ENCODE measurements at regions not wholly inside any gene's neighbourhood (a gene's known extent, or its start where the extent isn't known, plus 50 kb on each side); places are given as distances from the start of the nearest gene placed in this dataset.
"Not testable (repeated sequence)": the region's sequence is repeated elsewhere in the genome, so short reads cannot be mapped to it uniquely, and the experiment has no call there.

GRCh38 chr7:101728128-101728527, 89.3 kb upstream of the CUX1 start:
- Histone ChIP-seq H3K4me3 (ENCODE audit: low read depth, low read length) (no peak overlapping the region), H3K9me3 (ENCODE audit: control insufficient read depth, insufficient read depth, low read depth, low read length) (peaks cover 8% of the 10 kb centered on the region), H3K36me3 (ENCODE audit: control insufficient read depth, insufficient read depth, low read length) (no peaks in the 10 kb centered on the region), H3K27ac (ENCODE audit: low read depth, low read length) (no peak overlapping the region), H3K9ac (ENCODE audit: low read length) (peak overlapping the region; percentile 42), H3K4me1 (ENCODE audit: control insufficient read depth, insufficient read depth, low read length) (peaks cover 14% of the 10 kb centered on the region), H3K27me3 (ENCODE audit: control insufficient read depth, insufficient read depth, low read length) (no peaks in the 10 kb centered on the region)

- not testable (repeated sequence) for H3K27ac ChIP-seq (ENCODE audit: low read depth, low read length)
These were observed 88.6 kb upstream of the CUX1 start for GRCh38 chr7:101728873-101729240.

GRCh38 chr7:101729241-101729883, 88.1 kb upstream of the CUX1 start:
- Histone ChIP-seq H3K36me3 (ENCODE audit: control insufficient read depth, insufficient read depth, low read length) (no peaks in the 10 kb centered on the region), H3K27me3 (ENCODE audit: control insufficient read depth, insufficient read depth, low read length) (no peaks in the 10 kb centered on the region), H3K27ac (ENCODE audit: low read depth, low read length) (no peak overlapping the region), H3K9ac (ENCODE audit: low read length) (no peak overlapping the region), H3K4me1 (ENCODE audit: control insufficient read depth, insufficient read depth, low read length) (peaks cover 22% of the 10 kb centered on the region), H3K4me3 (ENCODE audit: low read depth, low read length) (no peak overlapping the region), H3K9me3 (ENCODE audit: control insufficient read depth, insufficient read depth, low read depth, low read length) (peaks cover under 1% of the 10 kb centered on the region; the same call in 1 of the 2 replicates)

More at GRCh38 chr7:101728873-101729240, 88.6 kb upstream of the CUX1 start:
- H3K4me1 ChIP-seq (ENCODE audit: control insufficient read depth, insufficient read depth, low read length) = peaks cover 18% of the 10 kb centered on the region
- not testable (repeated sequence) for H3K27me3 ChIP-seq (ENCODE audit: control insufficient read depth, insufficient read depth, low read length); H3K36me3 ChIP-seq (ENCODE audit: control insufficient read depth, insufficient read depth, low read length); H3K9me3 ChIP-seq (ENCODE audit: control insufficient read depth, insufficient read depth, low read depth, low read length); H3K4me3 ChIP-seq (ENCODE audit: low read depth, low read length); H3K9ac ChIP-seq (ENCODE audit: low read length)

GRCh38 chr7:101731502-101732084, 85.8 kb upstream of the CUX1 start:
- H3K4me3 ChIP-seq (ENCODE audit: low read depth, low read length) = no peak overlapping the region
- H3K4me1 ChIP-seq (ENCODE audit: control insufficient read depth, insufficient read depth, low read length) = peaks cover 22% of the 10 kb centered on the region
- no peak overlapping the region for H3K9ac ChIP-seq (ENCODE audit: low read length)
- H3K27me3 ChIP-seq (ENCODE audit: control insufficient read depth, insufficient read depth, low read length) = no peaks in the 10 kb centered on the region
- H3K36me3 ChIP-seq (ENCODE audit: control insufficient read depth, insufficient read depth, low read length) = no peaks in the 10 kb centered on the region
- H3K27ac ChIP-seq (ENCODE audit: low read depth, low read length) = no peak overlapping the region
- H3K9me3 ChIP-seq (ENCODE audit: control insufficient read depth, insufficient read depth, low read depth, low read length) = no peaks in the 10 kb centered on the region

GRCh38 chr7:101733713-101734475, 83.5 kb upstream of the CUX1 start:
- Histone ChIP-seq H3K9ac (ENCODE audit: low read length) (no peak overlapping the region), H3K36me3 (ENCODE audit: control insufficient read depth, insufficient read depth, low read length) (no peaks in the 10 kb centered on the region), H3K27me3 (ENCODE audit: control insufficient read depth, insufficient read depth, low read length) (no peaks in the 10 kb centered on the region), H3K27ac (ENCODE audit: low read depth, low read length) (no peak overlapping the region), H3K4me1 (ENCODE audit: control insufficient read depth, insufficient read depth, low read length) (peaks cover 22% of the 10 kb centered on the region), H3K9me3 (ENCODE audit: control insufficient read depth, insufficient read depth, low read depth, low read length) (no peaks in the 10 kb centered on the region), H3K4me3 (ENCODE audit: low read depth, low read length) (no peak overlapping the region)

GRCh38 chr7:101736084-101736483, 81.3 kb upstream of the CUX1 start:
- Histone ChIP-seq H3K9ac (ENCODE audit: low read length) (no peak overlapping the region), H3K36me3 (ENCODE audit: control insufficient read depth, insufficient read depth, low read length) (no peaks in the 10 kb centered on the region), H3K4me1 (ENCODE audit: control insufficient read depth, insufficient read depth, low read length) (peaks cover 29% of the 10 kb centered on the region), H3K27me3 (ENCODE audit: control insufficient read depth, insufficient read depth, low read length) (no peaks in the 10 kb centered on the region), H3K4me3 (ENCODE audit: low read depth, low read length) (no peak overlapping the region), H3K9me3 (ENCODE audit: control insufficient read depth, insufficient read depth, low read depth, low read length) (no peaks in the 10 kb centered on the region), H3K27ac (ENCODE audit: low read depth, low read length) (no peak overlapping the region)

GRCh38 chr7:101739775-101740398, 77.5 kb upstream of the CUX1 start:
- Histone ChIP-seq H3K4me3 (ENCODE audit: low read depth, low read length) (no peak overlapping the region), H3K9ac (ENCODE audit: low read length) (peak overlapping the region; percentile 38), H3K27ac (ENCODE audit: low read depth, low read length) (0 out of 2 replicates have a peak overlapping the region, but pooled peaks have one; percentile 43), H3K36me3 (ENCODE audit: control insufficient read depth, insufficient read depth, low read length) (no peaks in the 10 kb centered on the region), H3K4me1 (ENCODE audit: control insufficient read depth, insufficient read depth, low read length) (peaks cover 23% of the 10 kb centered on the region), H3K27me3 (ENCODE audit: control insufficient read depth, insufficient read depth, low read length) (no peaks in the 10 kb centered on the region), H3K9me3 (ENCODE audit: control insufficient read depth, insufficient read depth, low read depth, low read length) (no peaks in the 10 kb centered on the region)

GRCh38 chr7:101740981-101741725, 76.3 kb upstream of the CUX1 start:
- Histone ChIP-seq H3K4me1 (ENCODE audit: control insufficient read depth, insufficient read depth, low read length) (peaks cover 23% of the 10 kb centered on the region), H3K27me3 (ENCODE audit: control insufficient read depth, insufficient read depth, low read length) (no peaks in the 10 kb centered on the region), H3K9me3 (ENCODE audit: control insufficient read depth, insufficient read depth, low read depth, low read length) (no peaks in the 10 kb centered on the region), H3K36me3 (ENCODE audit: control insufficient read depth, insufficient read depth, low read length) (no peaks in the 10 kb centered on the region), H3K9ac (ENCODE audit: low read length) (no peak overlapping the region), H3K27ac (ENCODE audit: low read depth, low read length) (no peak overlapping the region), H3K4me3 (ENCODE audit: low read depth, low read length) (no peak overlapping the region)

- Histone ChIP-seq H3K9ac (ENCODE audit: low read length) (peak overlapping the region; percentile 56), H3K36me3 (ENCODE audit: control insufficient read depth, insufficient read depth, low read length) (no peaks in the 10 kb centered on the region), H3K4me1 (ENCODE audit: control insufficient read depth, insufficient read depth, low read length) (peaks cover 29% of the 10 kb centered on the region), H3K27ac (ENCODE audit: low read depth, low read length) (peak overlapping the region; percentile 10; the same call in 1 of the 2 replicates), H3K27me3 (ENCODE audit: control insufficient read depth, insufficient read depth, low read length) (no peaks in the 10 kb centered on the region), H3K9me3 (ENCODE audit: control insufficient read depth, insufficient read depth, low read depth, low read length) (no peaks in the 10 kb centered on the region), H3K4me3 (ENCODE audit: low read depth, low read length) (peak overlapping the region; percentile 72)
These were observed 74.0 kb upstream of the CUX1 start for GRCh38 chr7:101743241-101743994.

- H3K9me3 ChIP-seq (ENCODE audit: control insufficient read depth, insufficient read depth, low read depth, low read length) = no peaks in the 10 kb centered on the region
- H3K27ac ChIP-seq (ENCODE audit: low read depth, low read length) = peak overlapping the region; percentile 10; the same call in 1 of the 2 replicates
- peak overlapping the region; percentile 72 for H3K4me3 ChIP-seq (ENCODE audit: low read depth, low read length)
- H3K4me1 ChIP-seq (ENCODE audit: control insufficient read depth, insufficient read depth, low read length) = peaks cover 29% of the 10 kb centered on the region
- peak overlapping the region; percentile 56 for H3K9ac ChIP-seq (ENCODE audit: low read length)
- H3K27me3 ChIP-seq (ENCODE audit: control insufficient read depth, insufficient read depth, low read length) = no peaks in the 10 kb centered on the region
- H3K36me3 ChIP-seq (ENCODE audit: control insufficient read depth, insufficient read depth, low read length) = no peaks in the 10 kb centered on the region
These were observed 73.4 kb upstream of the CUX1 start for GRCh38 chr7:101743995-101744360.

Data from HUES6 (cell line).